Gastroesophageal sphincter (tissue), 4 donors: ENCODE measurements at regions not wholly inside any gene's neighbourhood (a gene's known extent, or its start where the extent isn't known, plus 50 kb on each side); places are given as distances from the start of the nearest gene placed in this dataset.
"Not testable (repeated sequence)": the region's sequence is repeated elsewhere in the genome, so short reads cannot be mapped to it uniquely, and the experiment has no call there.

ENCODE experiments used
- ATAC-seq: fragments of 150-250 bp; one replicate; pipeline ENCODE4 v1.9.1; 2016; ENCODE audit warnings: mild to moderate bottlenecking, moderate library complexity
- H3K27ac ChIP-seq, 4 donors: fragments of 200-600 bp; sonication (generic) in 3 of 4; 1 replicate in 3 of 4; 2 replicates in 1 of 4; pipeline ENCODE4 v1.5.1; 2016 to 2019
- H3K27me3 ChIP-seq: fragments of 200-600 bp; sonication (generic); one replicate; pipeline ENCODE4 v1.5.1; 2019
- H3K36me3 ChIP-seq, 2 donors: fragments of 200-600 bp; sonication (generic); one replicate each; pipeline ENCODE4 v1.5.1; 2019; ENCODE audit warnings: control low read depth in 1 of 2
- H3K4me1 ChIP-seq, 3 donors: fragments of 200-600 bp; sonication (generic); 1 replicate in 2 of 3; 2 replicates in 1 of 3; pipeline ENCODE4 v1.5.1; 2016 to 2019; ENCODE audit warnings: control low read depth in 2 of 3
- H3K4me3 ChIP-seq, 2 donors: fragments of 200-600 bp; sonication (generic); one replicate each; pipeline ENCODE4 v1.5.1; 2019; ENCODE audit warnings: mild to moderate bottlenecking in 1 of 2, moderate library complexity in 1 of 2
- H3K9me3 ChIP-seq, 3 donors: fragments of 200-600 bp; sonication (generic); one replicate each; pipeline ENCODE4 v1.5.1; 2017 to 2019; ENCODE audit warnings: control low read depth in 2 of 3
- EP300 ChIP-seq: sonication (generic); formaldehyde crosslinking; IDR thresholded peaks from one replicate; pipeline ENCODE4 v1.6.1; 2017; ENCODE audit warnings: antibody characterized with exemption, mild to moderate bottlenecking
- POLR2A ChIP-seq, 2 donors: fragments of 450-650 bp; IDR thresholded peaks; one replicate each; pipeline ENCODE4 v1.6.1; 2017; ENCODE audit warnings: antibody characterized with exemption in 2 of 2, mild to moderate bottlenecking in 2 of 2, moderate library complexity in 1 of 2
- POLR2AphosphoS5 ChIP-seq: sonication (generic); formaldehyde crosslinking; IDR thresholded peaks from one replicate; pipeline ENCODE4 v1.6.1; 2017; ENCODE audit warnings: antibody characterized with exemption
- WGBS, 2 donors: methylation state at CpG; one replicate each; pipeline ENCODE4 v1.1.5; 2018; ENCODE audit warnings: low coverage in 1 of 2; 5-methylcytosine and 5-hydroxymethylcytosine counted together
- TF ChIP-seq, protein P1 (sequence below), 4 experiments: fragments of 200-600 bp in 2 of 4; fragments of 450-650 bp in 2 of 4; sonication (generic) in 1 of 4; IDR thresholded peaks; one replicate each; pipeline ENCODE4 v1.5.1; 2017 to 2019; ENCODE audit warnings: antibody characterized with exemption in 4 of 4, mild to moderate bottlenecking in 2 of 4, moderate library complexity in 2 of 4

- Histone ChIP-seq H3K27me3 (no peaks in the 10 kb centered on the region), H3K4me3 (no peak overlapping the region), H3K4me1 (peaks cover 0 to 18% (median 0%) of the 10 kb centered on the region in 3 donors), H3K27ac (no peak overlapping the region), H3K36me3 (no peaks in the 10 kb centered on the region), H3K9me3 (no peaks in the 10 kb centered on the region)
- TF ChIP-seq, protein P1, sequence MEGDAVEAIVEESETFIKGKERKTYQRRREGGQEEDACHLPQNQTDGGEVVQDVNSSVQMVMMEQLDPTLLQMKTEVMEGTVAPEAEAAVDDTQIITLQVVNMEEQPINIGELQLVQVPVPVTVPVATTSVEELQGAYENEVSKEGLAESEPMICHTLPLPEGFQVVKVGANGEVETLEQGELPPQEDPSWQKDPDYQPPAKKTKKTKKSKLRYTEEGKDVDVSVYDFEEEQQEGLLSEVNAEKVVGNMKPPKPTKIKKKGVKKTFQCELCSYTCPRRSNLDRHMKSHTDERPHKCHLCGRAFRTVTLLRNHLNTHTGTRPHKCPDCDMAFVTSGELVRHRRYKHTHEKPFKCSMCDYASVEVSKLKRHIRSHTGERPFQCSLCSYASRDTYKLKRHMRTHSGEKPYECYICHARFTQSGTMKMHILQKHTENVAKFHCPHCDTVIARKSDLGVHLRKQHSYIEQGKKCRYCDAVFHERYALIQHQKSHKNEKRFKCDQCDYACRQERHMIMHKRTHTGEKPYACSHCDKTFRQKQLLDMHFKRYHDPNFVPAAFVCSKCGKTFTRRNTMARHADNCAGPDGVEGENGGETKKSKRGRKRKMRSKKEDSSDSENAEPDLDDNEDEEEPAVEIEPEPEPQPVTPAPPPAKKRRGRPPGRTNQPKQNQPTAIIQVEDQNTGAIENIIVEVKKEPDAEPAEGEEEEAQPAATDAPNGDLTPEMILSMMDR (IDR thresholded peaks at IDR 0.05), result no peak
- no peak for TF ChIP-seq POLR2AphosphoS5
- no peak for TF ChIP-seq POLR2A (IDR thresholded peaks at IDR 0.05)
- TF ChIP-seq EP300, result no peak
- ATAC-seq, result no peak
- WGBS, 2 donors, result 30 to 53% methylated on average over 5 of the region's 5 CpGs
Observed at GRCh38 chr4:128630871-128631270, 178.6 kb upstream of the JADE1 start.

DNA sequence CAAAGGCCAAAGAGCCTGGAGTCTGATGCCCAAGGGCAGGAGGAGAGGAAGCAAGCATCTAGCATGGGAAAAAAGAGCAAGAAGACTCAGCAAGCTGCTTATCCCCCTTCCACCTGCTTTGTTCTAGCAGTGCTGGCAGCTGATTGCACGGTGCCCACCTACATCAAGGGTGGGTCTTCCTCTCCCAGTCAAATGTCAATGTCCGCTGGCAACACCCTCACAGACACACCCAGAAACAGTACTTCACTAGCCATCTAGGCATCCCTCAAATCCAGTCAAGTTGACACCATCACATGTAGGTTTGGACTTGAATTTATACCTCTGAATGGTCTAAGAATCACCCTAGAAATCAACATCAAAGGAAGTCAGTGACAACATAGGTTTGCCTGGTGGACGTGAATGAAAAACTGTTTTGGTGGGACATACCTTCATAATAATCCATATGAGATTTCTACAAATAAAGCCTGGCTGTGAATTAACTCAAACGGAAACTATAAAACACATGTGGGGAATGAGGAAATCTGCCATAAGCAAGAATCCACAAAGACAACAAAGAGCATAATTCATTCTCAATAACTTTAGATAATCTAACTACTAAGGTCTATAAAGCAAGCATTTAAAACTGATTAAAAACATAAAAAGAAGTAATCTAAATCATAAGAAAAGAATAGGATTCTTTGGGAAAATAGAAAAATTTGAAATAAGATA, 185.8 kb upstream of the JADE1 start:
- Histone ChIP-seq H3K36me3 (no peaks in the 10 kb centered on the region), H3K9me3 (no peaks in the 10 kb centered on the region), H3K27me3 (no peaks in the 10 kb centered on the region), H3K27ac (no peak overlapping the region), H3K4me3 (no peak overlapping the region), H3K4me1 (no peaks in the 10 kb centered on the region)
- TF ChIP-seq POLR2A (IDR thresholded peaks at IDR 0.05) (no peak), POLR2AphosphoS5 (no peak), EP300 (no peak)
- TF ChIP-seq, protein P1 (IDR thresholded peaks at IDR 0.05), result no peak
- ATAC-seq, result no peak
- 86 to 94% methylated on average over 3 to 4 of the region's 4 CpGs for WGBS, 2 donors

GRCh38 chr4:128620279-128620965, 189.1 kb upstream of the JADE1 start:
- H3K36me3 ChIP-seq, H3K27ac ChIP-seq, H3K9me3 ChIP-seq, H3K27me3 ChIP-seq, H3K4me3 ChIP-seq, ATAC-seq, H3K4me1 ChIP-seq: not testable (repeated sequence)
- WGBS, 2 donors, result 83 to 87% methylated on average over 6 to 7 of the region's 7 CpGs

DNA sequence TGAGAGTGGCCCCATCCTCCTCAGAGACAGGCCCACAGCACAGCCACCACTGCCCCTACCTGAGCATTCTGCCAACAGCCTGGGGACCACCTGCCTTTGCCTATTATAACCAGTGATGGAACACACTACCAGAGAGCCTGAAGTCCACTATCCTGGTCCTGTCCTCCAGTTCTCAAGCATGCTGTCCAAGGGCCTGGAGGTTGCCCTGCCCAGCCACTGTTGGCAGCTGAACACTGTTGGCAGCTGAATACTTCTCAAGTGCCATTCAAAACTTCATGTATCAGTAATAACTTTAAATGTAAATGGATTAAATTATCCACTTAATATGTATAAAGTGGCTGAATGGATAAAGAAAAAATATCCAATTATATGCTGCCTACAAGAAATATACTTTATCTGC, 194.3 kb upstream of the JADE1 start:
- no peak overlapping the region for H3K27ac ChIP-seq
- ATAC-seq, result no peak
- no peaks in the 10 kb centered on the region for H3K36me3 ChIP-seq
- H3K4me3 ChIP-seq, result no peak overlapping the region
- no peak for TF ChIP-seq POLR2A (IDR thresholded peaks at IDR 0.05)
- TF ChIP-seq, protein P1 (IDR thresholded peaks at IDR 0.05), result no peak
- TF ChIP-seq POLR2AphosphoS5, result no peak
- no peak for TF ChIP-seq EP300
- H3K27me3 ChIP-seq, result no peaks in the 10 kb centered on the region
- no peaks in the 10 kb centered on the region for H3K4me1 ChIP-seq
- no peaks in the 10 kb centered on the region for H3K9me3 ChIP-seq

DNA sequence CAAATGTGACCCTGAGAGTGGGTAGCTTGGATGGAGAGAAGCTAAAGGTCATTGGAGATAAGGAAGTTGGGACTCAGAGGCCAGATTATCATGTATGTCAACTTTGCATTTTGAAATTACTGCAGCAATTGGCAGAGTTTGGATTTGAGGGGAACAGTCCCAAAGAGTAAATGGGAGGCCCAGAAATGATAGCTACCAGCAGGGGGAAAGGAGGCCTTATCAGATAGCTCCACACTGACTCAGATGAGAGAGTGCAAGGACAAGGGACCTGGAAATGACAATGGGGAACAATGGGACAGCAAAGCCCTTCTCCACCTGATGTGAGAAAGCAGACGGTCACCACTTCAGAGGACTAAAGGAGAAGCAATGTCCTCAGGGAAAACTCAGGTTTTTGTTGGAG, 201.5 kb upstream of the JADE1 start:
- TF ChIP-seq POLR2AphosphoS5 (no peak), POLR2A (IDR thresholded peaks at IDR 0.05) (no peak), EP300 (no peak)
- TF ChIP-seq, protein P1 (IDR thresholded peaks at IDR 0.05), result no peak
- Histone ChIP-seq H3K27me3 (no peaks in the 10 kb centered on the region), H3K36me3 (no peaks in the 10 kb centered on the region), H3K27ac (no peak overlapping the region), H3K9me3 (no peaks in the 10 kb centered on the region), H3K4me1 (no peaks in the 10 kb centered on the region), H3K4me3 (no peak overlapping the region)
- no peak for ATAC-seq
- WGBS, 2 donors, result 71 to 75% methylated on average over 1 of the region's 1 CpG
